DMS153 (cell line): ENCODE measurements at regions not wholly inside any gene's neighbourhood (a gene's known extent, or its start where the extent isn't known, plus 50 kb on each side); places are given as distances from the start of the nearest gene placed in this dataset.

Experiments used
- DNase-seq: peaks from one replicate; lab custom pipeline; 2025; lab: John Stamatoyannopoulos, UW

- no peak for DNase-seq
Observed at GRCh38 chr5:68872088-68872839, 221.6 kb upstream of the SLC30A5 start.

- no peak for DNase-seq
Observed at GRCh38 chr5:68873198-68873597, 220.6 kb upstream of the SLC30A5 start.

GRCh38 chr5:68875351-68875750 is 218.5 kb upstream of the SLC30A5 start:
- no peak for DNase-seq

GRCh38 chr5:68883436-68883835 is 210.4 kb upstream of the SLC30A5 start:
- no peak for DNase-seq

GRCh38 chr5:68884144-68884754 is 209.6 kb upstream of the SLC30A5 start:
- no peak for DNase-seq

GRCh38 chr5:68884883-68885282 is 208.9 kb upstream of the SLC30A5 start:
- no peak for DNase-seq

GRCh38 chr5:68886814-68887213 is 207.0 kb upstream of the SLC30A5 start:
- no peak for DNase-seq

GRCh38 chr5:68891718-68892117 is 202.1 kb upstream of the SLC30A5 start:
- no peak for DNase-seq

GRCh38 chr5:68894673-68895072 is 199.1 kb upstream of the SLC30A5 start:
- DNase-seq, result no peak

GRCh38 chr5:68898951-68899471 is 194.8 kb upstream of the SLC30A5 start:
- DNase-seq, result peak; percentile 55

GRCh38 chr5:68911840-68912690 is 181.7 kb upstream of the SLC30A5 start:
- DNase-seq, result no peak

GRCh38 chr5:68915079-68915478 is 178.7 kb upstream of the SLC30A5 start:
- no peak for DNase-seq

GRCh38 chr5:68918306-68918705 is 175.5 kb upstream of the SLC30A5 start:
- DNase-seq, result no peak

- DNase-seq, result no peak
Observed at GRCh38 chr5:68919988-68920490, 173.8 kb upstream of the SLC30A5 start.

GRCh38 chr5:68920888-68921287 is 172.9 kb upstream of the SLC30A5 start:
- DNase-seq, result no peak

- DNase-seq, result no peak
Observed at GRCh38 chr5:68922172-68922987, 171.4 kb upstream of the SLC30A5 start.

- no peak for DNase-seq
Observed at GRCh38 chr5:68924481-68925145, 169.2 kb upstream of the SLC30A5 start.

- peak; percentile 16 for DNase-seq
Observed at GRCh38 chr5:68928617-68929302, 165.1 kb upstream of the SLC30A5 start.

- no peak for DNase-seq
Observed at GRCh38 chr5:68930139-68930538, 163.7 kb upstream of the SLC30A5 start.

- DNase-seq, result no peak
Observed at GRCh38 chr5:68932830-68933434, 160.9 kb upstream of the SLC30A5 start.
